ENCODE measurements at regions not wholly inside any gene's neighbourhood (a gene's known extent, or its start where the extent isn't known, plus 50 kb on each side); places are given as distances from the start of the nearest gene placed in this dataset.

DNA sequence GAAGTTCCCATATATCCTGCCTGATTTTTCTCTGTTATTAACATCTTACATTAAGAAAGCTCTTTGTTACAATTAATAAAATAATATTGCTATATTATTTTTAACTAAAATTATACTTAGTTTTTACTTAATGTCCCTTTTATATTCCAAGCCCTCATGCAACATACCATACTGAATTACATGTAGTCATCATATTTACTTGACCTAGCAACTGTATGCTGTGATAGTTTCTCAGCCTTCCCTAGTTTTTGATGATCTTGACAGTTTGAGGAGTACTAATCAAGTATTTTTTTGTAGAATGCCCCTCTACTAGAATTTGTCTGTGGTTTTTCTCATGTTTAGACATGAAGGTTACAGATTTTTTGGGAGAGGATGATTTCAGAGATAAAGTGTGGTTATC is 1503.8 kb upstream of the PABPC4L start:
- TF ChIP-seq, protein P1, sequence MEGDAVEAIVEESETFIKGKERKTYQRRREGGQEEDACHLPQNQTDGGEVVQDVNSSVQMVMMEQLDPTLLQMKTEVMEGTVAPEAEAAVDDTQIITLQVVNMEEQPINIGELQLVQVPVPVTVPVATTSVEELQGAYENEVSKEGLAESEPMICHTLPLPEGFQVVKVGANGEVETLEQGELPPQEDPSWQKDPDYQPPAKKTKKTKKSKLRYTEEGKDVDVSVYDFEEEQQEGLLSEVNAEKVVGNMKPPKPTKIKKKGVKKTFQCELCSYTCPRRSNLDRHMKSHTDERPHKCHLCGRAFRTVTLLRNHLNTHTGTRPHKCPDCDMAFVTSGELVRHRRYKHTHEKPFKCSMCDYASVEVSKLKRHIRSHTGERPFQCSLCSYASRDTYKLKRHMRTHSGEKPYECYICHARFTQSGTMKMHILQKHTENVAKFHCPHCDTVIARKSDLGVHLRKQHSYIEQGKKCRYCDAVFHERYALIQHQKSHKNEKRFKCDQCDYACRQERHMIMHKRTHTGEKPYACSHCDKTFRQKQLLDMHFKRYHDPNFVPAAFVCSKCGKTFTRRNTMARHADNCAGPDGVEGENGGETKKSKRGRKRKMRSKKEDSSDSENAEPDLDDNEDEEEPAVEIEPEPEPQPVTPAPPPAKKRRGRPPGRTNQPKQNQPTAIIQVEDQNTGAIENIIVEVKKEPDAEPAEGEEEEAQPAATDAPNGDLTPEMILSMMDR (IDR thresholded peaks at IDR 0.05) = no peak
- no peak for TF ChIP-seq EZH2 (IDR thresholded peaks at IDR 0.05; ENCODE audit: borderline replicate concordance, insufficient read depth, low read depth, low read length, poor library complexity, severe bottlenecking)
- intact Hi-C loops (cut with micrococcal nuclease) = no loop called here
- H3K4me1 Mint-ChIP-seq = no peaks in the 10 kb centered on the region
- Histone ChIP-seq H3K4me1 (ENCODE audit: control insufficient read depth in 2 of 2, insufficient read depth in 2 of 2, low read length in 2 of 2) (no peaks in the 10 kb centered on the region), H4K20me1 (ENCODE audit: control insufficient read depth, insufficient read depth, low read length, poor library complexity, severe bottlenecking) (no peaks in the 10 kb centered on the region), H3K4me3 (ENCODE audit: control extremely low read depth in 1 of 5, extremely low read depth in 1 of 5, insufficient read depth in 1 of 5, low read depth in 2 of 5, low read length in 4 of 5) (no peak overlapping the region), H2AFZ (ENCODE audit: insufficient read depth, low read depth, low read length, poor library complexity, severe bottlenecking) (no peak overlapping the region), H3K79me2 (ENCODE audit: control insufficient read depth, insufficient read depth, low read length) (no peaks in the 10 kb centered on the region), H3K4me2 (replicated peaks; ENCODE audit: low read depth, low read length, poor library complexity, severe bottlenecking) (no peak overlapping the region), H3K9me3 (ENCODE audit: control extremely low read depth in 1 of 3, control insufficient read depth in 2 of 3, insufficient read depth in 1 of 3, low read length in 2 of 3) (no peaks in the 10 kb centered on the region), H3K27ac (ENCODE audit: low read length in 2 of 2) (no peak overlapping the region), H3K9ac (ENCODE audit: low read length) (no peak overlapping the region), H3K27me3 (replicated peaks in 1 of 4; ENCODE audit: control extremely low read depth in 1 of 4, control insufficient read depth in 3 of 4, insufficient read depth in 4 of 4, low read length in 3 of 4) (no peaks in the 10 kb centered on the region), H3K36me3 (replicated peaks in 1 of 2; ENCODE audit: control extremely low read depth in 1 of 2, control insufficient read depth in 1 of 2, extremely low read depth in 1 of 2, insufficient read depth in 2 of 2, low read length in 1 of 2) (no peaks in the 10 kb centered on the region)
- H3K27ac Mint-ChIP-seq = no peak overlapping the region
- DNase-seq (no peak), ATAC-seq (ENCODE audit: low read depth) (no peak)
- no peak overlapping the region for H3K4me3 Mint-ChIP-seq
- POLR2A ChIA-PET = no interaction called here
- no peaks in the 10 kb centered on the region for H3K27me3 Mint-ChIP-seq
- no peaks in the 10 kb centered on the region for H3K9me3 Mint-ChIP-seq (ENCODE audit: insufficient read depth)
- CTCF ChIA-PET = no interaction called here

DNA sequence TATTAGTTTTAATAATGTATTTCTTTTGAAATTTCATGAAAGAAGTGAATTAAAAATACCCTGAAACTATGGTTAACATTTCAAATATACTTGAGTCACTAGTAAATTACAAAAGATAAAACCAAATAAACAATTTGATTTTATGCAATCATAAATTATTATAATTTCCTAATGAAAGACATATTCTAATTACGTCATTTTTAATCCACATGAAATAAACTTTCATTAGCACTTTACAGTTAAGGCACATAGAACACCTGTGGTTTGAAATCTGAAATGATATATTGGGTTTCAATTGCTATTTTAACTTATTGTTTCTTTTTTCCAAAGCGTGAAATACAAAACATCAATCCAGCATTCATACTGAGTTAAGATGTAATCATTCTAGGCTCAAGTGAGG is 1492.5 kb upstream of the PABPC4L start:
- ChIA-PET CTCF (no interaction called here), POLR2A (no interaction called here)
- H3K4me1 ChIP-seq (ENCODE audit: control insufficient read depth in 2 of 2, insufficient read depth in 2 of 2, low read length in 2 of 2) = no peaks in the 10 kb centered on the region
- Mint-ChIP-seq H3K27me3 (no peaks in the 10 kb centered on the region), H3K27ac (no peak overlapping the region), H3K9me3 (ENCODE audit: insufficient read depth) (peaks cover 3% of the 10 kb centered on the region), H3K4me1 (no peaks in the 10 kb centered on the region), H3K4me3 (no peak overlapping the region)
- no peaks in the 10 kb centered on the region for H3K27me3 ChIP-seq (replicated peaks in 1 of 4; ENCODE audit: control extremely low read depth in 1 of 4, control insufficient read depth in 3 of 4, insufficient read depth in 4 of 4, low read length in 3 of 4)
- no CpG with 5 or more reads among the region's 2 CpGs for WGBS (ENCODE audit: insufficient coverage)
- DNase-seq (no peak), ATAC-seq (ENCODE audit: low read depth) (no peak)
- H3K4me2 ChIP-seq (replicated peaks; ENCODE audit: low read depth, low read length, poor library complexity, severe bottlenecking) = no peak overlapping the region
- H3K9ac ChIP-seq (ENCODE audit: low read length) = no peak overlapping the region
- no peaks in the 10 kb centered on the region for H3K79me2 ChIP-seq (ENCODE audit: control insufficient read depth, insufficient read depth, low read length)
- H3K9me3 ChIP-seq (ENCODE audit: control extremely low read depth in 1 of 3, control insufficient read depth in 2 of 3, insufficient read depth in 1 of 3, low read length in 2 of 3) = no peaks in the 10 kb centered on the region
- H3K27ac ChIP-seq (ENCODE audit: low read length in 2 of 2) = no peak overlapping the region
- H3K36me3 ChIP-seq (replicated peaks in 1 of 2; ENCODE audit: control extremely low read depth in 1 of 2, control insufficient read depth in 1 of 2, extremely low read depth in 1 of 2, insufficient read depth in 2 of 2, low read length in 1 of 2) = no peaks in the 10 kb centered on the region
- H3K4me3 ChIP-seq (ENCODE audit: control extremely low read depth in 1 of 5, extremely low read depth in 1 of 5, insufficient read depth in 1 of 5, low read depth in 2 of 5, low read length in 4 of 5) = no peak overlapping the region
- TF ChIP-seq, protein P1 (IDR thresholded peaks at IDR 0.05) = no peak
- intact Hi-C loops (cut with micrococcal nuclease) = no loop called here
- no peaks in the 10 kb centered on the region for H4K20me1 ChIP-seq (ENCODE audit: control insufficient read depth, insufficient read depth, low read length, poor library complexity, severe bottlenecking)
- no peak overlapping the region for H2AFZ ChIP-seq (ENCODE audit: insufficient read depth, low read depth, low read length, poor library complexity, severe bottlenecking)
